ENCODE measurements at regions not wholly inside any gene's neighbourhood (a gene's known extent, or its start where the extent isn't known, plus 50 kb on each side); places are given as distances from the start of the nearest gene placed in this dataset.

- Histone ChIP-seq H2AFZ (ENCODE audit: low read depth, low read length) (no peak overlapping the region), H3K9me3 (ENCODE audit: insufficient read depth, low read depth, low read length) (no peaks in the 10 kb centered on the region), H3K27ac (ENCODE audit: low read depth, low read length) (no peak overlapping the region), H3K9ac (ENCODE audit: low read length) (no peak overlapping the region), H3K79me2 (ENCODE audit: insufficient read depth, low read length) (no peaks in the 10 kb centered on the region), H3K4me3 (ENCODE audit: insufficient read depth, low read depth, low read length) (no peak overlapping the region), H4K20me1 (ENCODE audit: insufficient read depth, low read length) (no peaks in the 10 kb centered on the region), H3K4me1 (ENCODE audit: insufficient read depth, low read length) (peaks cover 13% of the 10 kb centered on the region), H3K4me2 (ENCODE audit: low read length) (no peak overlapping the region), H3K27me3 (ENCODE audit: insufficient read depth, low read length) (no peaks in the 10 kb centered on the region), H3K36me3 (ENCODE audit: insufficient read depth, low read length) (no peaks in the 10 kb centered on the region)
- no peak overlapping the region for H3K27ac Mint-ChIP-seq (ENCODE audit: unreplicated experiment)
- H3K9me3 Mint-ChIP-seq (ENCODE audit: unreplicated experiment) = peaks cover 2% of the 10 kb centered on the region
- H3K4me1 Mint-ChIP-seq (ENCODE audit: low read depth, unreplicated experiment) = peaks cover 14% of the 10 kb centered on the region
- no peak overlapping the region for H3K4me3 Mint-ChIP-seq (ENCODE audit: unreplicated experiment)
- no peak for TF ChIP-seq EZH2 (IDR thresholded peaks at IDR 0.05; ENCODE audit: insufficient read depth, low read length)
- TF ChIP-seq, protein P1, sequence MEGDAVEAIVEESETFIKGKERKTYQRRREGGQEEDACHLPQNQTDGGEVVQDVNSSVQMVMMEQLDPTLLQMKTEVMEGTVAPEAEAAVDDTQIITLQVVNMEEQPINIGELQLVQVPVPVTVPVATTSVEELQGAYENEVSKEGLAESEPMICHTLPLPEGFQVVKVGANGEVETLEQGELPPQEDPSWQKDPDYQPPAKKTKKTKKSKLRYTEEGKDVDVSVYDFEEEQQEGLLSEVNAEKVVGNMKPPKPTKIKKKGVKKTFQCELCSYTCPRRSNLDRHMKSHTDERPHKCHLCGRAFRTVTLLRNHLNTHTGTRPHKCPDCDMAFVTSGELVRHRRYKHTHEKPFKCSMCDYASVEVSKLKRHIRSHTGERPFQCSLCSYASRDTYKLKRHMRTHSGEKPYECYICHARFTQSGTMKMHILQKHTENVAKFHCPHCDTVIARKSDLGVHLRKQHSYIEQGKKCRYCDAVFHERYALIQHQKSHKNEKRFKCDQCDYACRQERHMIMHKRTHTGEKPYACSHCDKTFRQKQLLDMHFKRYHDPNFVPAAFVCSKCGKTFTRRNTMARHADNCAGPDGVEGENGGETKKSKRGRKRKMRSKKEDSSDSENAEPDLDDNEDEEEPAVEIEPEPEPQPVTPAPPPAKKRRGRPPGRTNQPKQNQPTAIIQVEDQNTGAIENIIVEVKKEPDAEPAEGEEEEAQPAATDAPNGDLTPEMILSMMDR (IDR thresholded peaks at IDR 0.05; ENCODE audit: insufficient read depth, low read depth, low read length) = no peak
- FAIRE-seq (peak; percentile 54), DNase-seq (ENCODE audit: low read depth) (no peak)
- no peaks in the 10 kb centered on the region for H3K27me3 Mint-ChIP-seq (ENCODE audit: low read depth, unreplicated experiment)
- no peaks in the 10 kb centered on the region for H3K36me3 Mint-ChIP-seq (ENCODE audit: low read depth, unreplicated experiment)
These were observed 134.4 kb downstream of the ACTR3 start for GRCh38 chr2:114024326-114024725.

- H2AFZ ChIP-seq (ENCODE audit: low read depth, low read length) = no peak overlapping the region
- peaks cover 13% of the 10 kb centered on the region for H3K4me1 ChIP-seq (ENCODE audit: insufficient read depth, low read length)
- H3K4me3 Mint-ChIP-seq (ENCODE audit: unreplicated experiment) = no peak overlapping the region
- H3K79me2 ChIP-seq (ENCODE audit: insufficient read depth, low read length) = no peaks in the 10 kb centered on the region
- H3K27ac ChIP-seq (ENCODE audit: low read depth, low read length) = no peak overlapping the region
- H3K9me3 Mint-ChIP-seq (ENCODE audit: unreplicated experiment) = peaks cover 2% of the 10 kb centered on the region
- no peaks in the 10 kb centered on the region for H4K20me1 ChIP-seq (ENCODE audit: insufficient read depth, low read length)
- H3K4me2 ChIP-seq (ENCODE audit: low read length) = no peak overlapping the region
- H3K27me3 Mint-ChIP-seq (ENCODE audit: low read depth, unreplicated experiment) = no peaks in the 10 kb centered on the region
- no peaks in the 10 kb centered on the region for H3K36me3 ChIP-seq (ENCODE audit: insufficient read depth, low read length)
- no peak overlapping the region for H3K27ac Mint-ChIP-seq (ENCODE audit: unreplicated experiment)
- no peaks in the 10 kb centered on the region for H3K9me3 ChIP-seq (ENCODE audit: insufficient read depth, low read depth, low read length)
- no peaks in the 10 kb centered on the region for H3K36me3 Mint-ChIP-seq (ENCODE audit: low read depth, unreplicated experiment)
- DNase-seq (ENCODE audit: low read depth) (no peak), FAIRE-seq (no peak)
- H3K4me1 Mint-ChIP-seq (ENCODE audit: low read depth, unreplicated experiment) = peaks cover 14% of the 10 kb centered on the region
- no peak overlapping the region for H3K4me3 ChIP-seq (ENCODE audit: insufficient read depth, low read depth, low read length)
- TF ChIP-seq, protein P1 (IDR thresholded peaks at IDR 0.05; ENCODE audit: insufficient read depth, low read depth, low read length) = no peak
- TF ChIP-seq EZH2 (IDR thresholded peaks at IDR 0.05; ENCODE audit: insufficient read depth, low read length) = no peak
- H3K27me3 ChIP-seq (ENCODE audit: insufficient read depth, low read length) = no peaks in the 10 kb centered on the region
- no peak overlapping the region for H3K9ac ChIP-seq (ENCODE audit: low read length)
These were observed 135.1 kb downstream of the ACTR3 start for GRCh38 chr2:114025030-114025429.

- FAIRE-seq (no peak), DNase-seq (ENCODE audit: low read depth) (no peak)
- no peaks in the 10 kb centered on the region for H3K36me3 Mint-ChIP-seq (ENCODE audit: low read depth, unreplicated experiment)
- Histone ChIP-seq H3K27ac (ENCODE audit: low read depth, low read length) (no peak overlapping the region), H3K4me1 (ENCODE audit: insufficient read depth, low read length) (peaks cover 7% of the 10 kb centered on the region), H2AFZ (ENCODE audit: low read depth, low read length) (no peak overlapping the region), H3K9ac (ENCODE audit: low read length) (no peak overlapping the region), H3K79me2 (ENCODE audit: insufficient read depth, low read length) (no peaks in the 10 kb centered on the region), H3K9me3 (ENCODE audit: insufficient read depth, low read depth, low read length) (no peaks in the 10 kb centered on the region), H3K36me3 (ENCODE audit: insufficient read depth, low read length) (no peaks in the 10 kb centered on the region), H4K20me1 (ENCODE audit: insufficient read depth, low read length) (no peaks in the 10 kb centered on the region), H3K4me2 (ENCODE audit: low read length) (no peak overlapping the region), H3K4me3 (ENCODE audit: insufficient read depth, low read depth, low read length) (no peak overlapping the region), H3K27me3 (ENCODE audit: insufficient read depth, low read length) (no peaks in the 10 kb centered on the region)
- no peak overlapping the region for H3K4me3 Mint-ChIP-seq (ENCODE audit: unreplicated experiment)
- TF ChIP-seq EZH2 (IDR thresholded peaks at IDR 0.05; ENCODE audit: insufficient read depth, low read length) = no peak
- TF ChIP-seq, protein P1 (IDR thresholded peaks at IDR 0.05; ENCODE audit: insufficient read depth, low read depth, low read length) = no peak
- peaks cover 4% of the 10 kb centered on the region for H3K4me1 Mint-ChIP-seq (ENCODE audit: low read depth, unreplicated experiment)
- H3K9me3 Mint-ChIP-seq (ENCODE audit: unreplicated experiment) = peaks cover 2% of the 10 kb centered on the region
- no peaks in the 10 kb centered on the region for H3K27me3 Mint-ChIP-seq (ENCODE audit: low read depth, unreplicated experiment)
- no peak overlapping the region for H3K27ac Mint-ChIP-seq (ENCODE audit: unreplicated experiment)
These were observed 137.5 kb downstream of the ACTR3 start for GRCh38 chr2:114027437-114027836.
